SK-N-SH (cell line): ENCODE measurements at regions not wholly inside any gene's neighbourhood (a gene's known extent, or its start where the extent isn't known, plus 50 kb on each side); places are given as distances from the start of the nearest gene placed in this dataset.

ENCODE experiments used
- NRF1 ChIP-seq: IDR thresholded peaks from 2 replicates; pipeline ENCODE4 v1.6.1; 2012; ENCODE audit warnings: low read depth, mild to moderate bottlenecking, low read length
- RAD21 ChIP-seq: IDR thresholded peaks from 2 replicates; pipeline ENCODE4 v1.6.1; 2012; ENCODE audit warnings: mild to moderate bottlenecking, low read length
- RFX5 ChIP-seq: IDR thresholded peaks from 2 replicates; pipeline ENCODE4 v1.6.1; 2012; ENCODE audit warnings: mild to moderate bottlenecking, improper control_type of control experiment, low read length
- SMC3 ChIP-seq: IDR thresholded peaks from 2 replicates; pipeline ENCODE4 v1.6.1; 2012; ENCODE audit warnings: low read depth, low read length, improper control_type of control experiment
- TEAD4 ChIP-seq: IDR thresholded peaks from 2 replicates; pipeline ENCODE4 v1.4.0; 2012; ENCODE audit warnings: mild to moderate bottlenecking, borderline replicate concordance; ENCODE audit not compliant: insufficient read depth
- YY1 ChIP-seq: IDR thresholded peaks from 2 replicates; pipeline ENCODE4 v1.4.0; 2012; ENCODE audit warnings: low read depth, mild to moderate bottlenecking
- TF ChIP-seq, protein P1 (sequence below): fragments of 200-600 bp; sonication (generic); IDR thresholded peaks from 2 replicates; pipeline ENCODE4 v1.6.1; 2017; ENCODE audit warnings: antibody characterized with exemption, mild to moderate bottlenecking, moderate library complexity
- TF ChIP-seq, protein P2 (sequence below): IDR thresholded peaks from 2 replicates; pipeline ENCODE4 v1.4.0; 2012; ENCODE audit warnings: low read depth

DNA sequence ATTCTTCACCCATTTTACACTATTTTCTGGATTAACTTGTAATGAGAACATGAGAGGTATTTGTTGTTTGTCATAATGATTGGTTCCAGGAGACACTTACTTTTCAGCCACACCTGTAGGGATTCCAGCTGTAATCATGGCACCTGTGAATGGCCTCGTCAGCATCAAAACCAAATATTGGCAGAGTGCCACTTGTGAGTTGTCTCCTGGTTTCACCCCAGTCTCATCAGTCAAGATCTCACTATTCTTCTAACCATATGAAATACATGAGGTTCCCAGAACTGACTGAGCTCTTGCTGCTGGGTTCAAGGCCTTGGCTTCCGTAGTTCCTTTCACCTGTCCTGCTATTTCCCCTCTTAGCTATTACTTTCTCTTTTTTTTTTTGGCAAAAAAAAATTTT, 246.6 kb upstream of the ADGRL2 start:
- TF ChIP-seq, protein P1, sequence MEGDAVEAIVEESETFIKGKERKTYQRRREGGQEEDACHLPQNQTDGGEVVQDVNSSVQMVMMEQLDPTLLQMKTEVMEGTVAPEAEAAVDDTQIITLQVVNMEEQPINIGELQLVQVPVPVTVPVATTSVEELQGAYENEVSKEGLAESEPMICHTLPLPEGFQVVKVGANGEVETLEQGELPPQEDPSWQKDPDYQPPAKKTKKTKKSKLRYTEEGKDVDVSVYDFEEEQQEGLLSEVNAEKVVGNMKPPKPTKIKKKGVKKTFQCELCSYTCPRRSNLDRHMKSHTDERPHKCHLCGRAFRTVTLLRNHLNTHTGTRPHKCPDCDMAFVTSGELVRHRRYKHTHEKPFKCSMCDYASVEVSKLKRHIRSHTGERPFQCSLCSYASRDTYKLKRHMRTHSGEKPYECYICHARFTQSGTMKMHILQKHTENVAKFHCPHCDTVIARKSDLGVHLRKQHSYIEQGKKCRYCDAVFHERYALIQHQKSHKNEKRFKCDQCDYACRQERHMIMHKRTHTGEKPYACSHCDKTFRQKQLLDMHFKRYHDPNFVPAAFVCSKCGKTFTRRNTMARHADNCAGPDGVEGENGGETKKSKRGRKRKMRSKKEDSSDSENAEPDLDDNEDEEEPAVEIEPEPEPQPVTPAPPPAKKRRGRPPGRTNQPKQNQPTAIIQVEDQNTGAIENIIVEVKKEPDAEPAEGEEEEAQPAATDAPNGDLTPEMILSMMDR, result no peak
- no peak for TF ChIP-seq YY1
- TF ChIP-seq, protein P2, sequence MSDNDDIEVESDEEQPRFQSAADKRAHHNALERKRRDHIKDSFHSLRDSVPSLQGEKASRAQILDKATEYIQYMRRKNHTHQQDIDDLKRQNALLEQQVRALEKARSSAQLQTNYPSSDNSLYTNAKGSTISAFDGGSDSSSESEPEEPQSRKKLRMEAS, result no peak
- TF ChIP-seq SMC3, result no peak
- TF ChIP-seq NRF1, result no peak
- TF ChIP-seq TEAD4, result no peak
- TF ChIP-seq RAD21, result no peak
- no peak for TF ChIP-seq RFX5
